Endodermal cell (in vitro differentiated cells): ENCODE measurements at regions not wholly inside any gene's neighbourhood (a gene's known extent, or its start where the extent isn't known, plus 50 kb on each side); places are given as distances from the start of the nearest gene placed in this dataset.

Source experiments
- DNase-seq: peaks from one replicate; pipeline ENCODE4 v3.0.0-alpha.2; 2017
- H3K27ac ChIP-seq: 2 replicates; pipeline ENCODE4 v1.5.1; 2013; ENCODE audit warnings: mild to moderate bottlenecking, low read depth, low read length, moderate library complexity
- H3K27me3 ChIP-seq: 2 replicates; pipeline ENCODE4 v1.6.1; 2013; ENCODE audit warnings: mild to moderate bottlenecking, low read length, moderate library complexity; ENCODE audit not compliant: insufficient read depth, control insufficient read depth, poor library complexity, severe bottlenecking
- H3K36me3 ChIP-seq: 2 replicates; pipeline ENCODE4 v1.7.0; 2013; ENCODE audit warnings: mild to moderate bottlenecking, low read length, moderate library complexity; ENCODE audit not compliant: control insufficient read depth, insufficient read depth
- H3K4me1 ChIP-seq: one replicate; pipeline ENCODE4 v1.7.0; 2013; ENCODE audit warnings: low read length; ENCODE audit not compliant: control insufficient read depth, insufficient read depth
- H3K4me3 ChIP-seq: 2 replicates; pipeline ENCODE4 v1.5.1; 2013; ENCODE audit warnings: mild to moderate bottlenecking, low read length, moderate library complexity
- H3K9ac ChIP-seq: 2 replicates; pipeline ENCODE4 v1.6.1; 2013; ENCODE audit warnings: mild to moderate bottlenecking, low read length, moderate library complexity; ENCODE audit not compliant: poor library complexity, severe bottlenecking; ENCODE audit errors: extremely low read depth
- H3K9me3 ChIP-seq: 2 replicates; pipeline ENCODE4 v1.6.1; 2013; ENCODE audit warnings: mild to moderate bottlenecking, low read length, moderate library complexity; ENCODE audit not compliant: control insufficient read depth
- H3K27ac Mint-ChIP-seq: 2 replicates; pipeline ENCODE4 v1.8.0; 2020; ENCODE audit warnings: mixed read lengths
- H3K27me3 Mint-ChIP-seq: 2 replicates; pipeline ENCODE4 v1.8.0; 2021; ENCODE audit warnings: mild to moderate bottlenecking, mixed read lengths; ENCODE audit not compliant: insufficient read depth
- H3K36me3 Mint-ChIP-seq: 2 replicates; pipeline ENCODE4 v1.8.0; 2020; ENCODE audit warnings: low read depth, mixed read lengths
- H3K4me1 Mint-ChIP-seq: 2 replicates; pipeline ENCODE4 v1.8.0; 2020; ENCODE audit warnings: mixed read lengths
- H3K4me3 Mint-ChIP-seq: 2 replicates; pipeline ENCODE4 v1.8.0; 2020; ENCODE audit warnings: mild to moderate bottlenecking, moderate library complexity, mixed read lengths
- H3K9me3 Mint-ChIP-seq: 2 replicates; pipeline ENCODE4 v1.8.0; 2020; ENCODE audit warnings: mild to moderate bottlenecking, mixed read lengths
- WGBS, 2 experiments: methylation state at CpG; one replicate each; pipeline versions ENCODE4 v1.1.5 to v1.1.7; 2013; ENCODE audit warnings: missing lambda C conversion rate in 2 of 2, mixed read lengths in 1 of 2; ENCODE audit not compliant: insufficient coverage in 1 of 2, insufficient read length in 1 of 2; 5-methylcytosine and 5-hydroxymethylcytosine counted together
- TF ChIP-seq, protein P1 (sequence below): fragments of 200-600 bp; sonication (generic); conservative IDR thresholded peaks from 2 replicates; pipeline ENCODE4 v1.5.0; 2021; ENCODE audit warnings: antibody characterized with exemption, mild to moderate bottlenecking

GRCh38 chr2:160940699-160941098 lies 219.5 kb upstream of the TANK start:
- Histone ChIP-seq H3K4me3 (no peak overlapping the region), H3K4me1 (no peaks in the 10 kb centered on the region), H3K27ac (no peak overlapping the region), H3K27me3 (no peaks in the 10 kb centered on the region), H3K36me3 (no peaks in the 10 kb centered on the region), H3K9ac (no peak overlapping the region), H3K9me3 (no peaks in the 10 kb centered on the region)
- Mint-ChIP-seq H3K27ac (no peak overlapping the region), H3K4me3 (no peak overlapping the region), H3K9me3 (no peaks in the 10 kb centered on the region), H3K36me3 (no peaks in the 10 kb centered on the region), H3K27me3 (no peaks in the 10 kb centered on the region), H3K4me1 (peaks cover 2% of the 10 kb centered on the region)
- 90% methylated on average over 2 of the region's 2 CpGs; no CpG with 5 or more reads in 1 of the 2 experiments for WGBS, 2 experiments
- DNase-seq: no peak
- TF ChIP-seq, protein P1, sequence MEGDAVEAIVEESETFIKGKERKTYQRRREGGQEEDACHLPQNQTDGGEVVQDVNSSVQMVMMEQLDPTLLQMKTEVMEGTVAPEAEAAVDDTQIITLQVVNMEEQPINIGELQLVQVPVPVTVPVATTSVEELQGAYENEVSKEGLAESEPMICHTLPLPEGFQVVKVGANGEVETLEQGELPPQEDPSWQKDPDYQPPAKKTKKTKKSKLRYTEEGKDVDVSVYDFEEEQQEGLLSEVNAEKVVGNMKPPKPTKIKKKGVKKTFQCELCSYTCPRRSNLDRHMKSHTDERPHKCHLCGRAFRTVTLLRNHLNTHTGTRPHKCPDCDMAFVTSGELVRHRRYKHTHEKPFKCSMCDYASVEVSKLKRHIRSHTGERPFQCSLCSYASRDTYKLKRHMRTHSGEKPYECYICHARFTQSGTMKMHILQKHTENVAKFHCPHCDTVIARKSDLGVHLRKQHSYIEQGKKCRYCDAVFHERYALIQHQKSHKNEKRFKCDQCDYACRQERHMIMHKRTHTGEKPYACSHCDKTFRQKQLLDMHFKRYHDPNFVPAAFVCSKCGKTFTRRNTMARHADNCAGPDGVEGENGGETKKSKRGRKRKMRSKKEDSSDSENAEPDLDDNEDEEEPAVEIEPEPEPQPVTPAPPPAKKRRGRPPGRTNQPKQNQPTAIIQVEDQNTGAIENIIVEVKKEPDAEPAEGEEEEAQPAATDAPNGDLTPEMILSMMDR: no peak

- no peaks in the 10 kb centered on the region for H3K4me1 ChIP-seq
- no peaks in the 10 kb centered on the region for H3K36me3 ChIP-seq
- H3K4me1 Mint-ChIP-seq: no peaks in the 10 kb centered on the region
- no peak for DNase-seq
- H3K9me3 ChIP-seq: no peaks in the 10 kb centered on the region
- no peak overlapping the region for H3K27ac Mint-ChIP-seq
- no peak overlapping the region for H3K27ac ChIP-seq
- H3K4me3 Mint-ChIP-seq: no peak overlapping the region
- H3K4me3 ChIP-seq: no peak overlapping the region
- H3K36me3 Mint-ChIP-seq: no peaks in the 10 kb centered on the region
- 84 to 100% methylated on average over 1 of the region's 1 CpG for WGBS, 2 experiments
- H3K9ac ChIP-seq: no peak overlapping the region
- no peaks in the 10 kb centered on the region for H3K27me3 Mint-ChIP-seq
- TF ChIP-seq, protein P1: no peak
- no peaks in the 10 kb centered on the region for H3K9me3 Mint-ChIP-seq
- H3K27me3 ChIP-seq: no peaks in the 10 kb centered on the region
Measured at GRCh38 chr2:160941290-160941846, 218.9 kb upstream of the TANK start.

DNA sequence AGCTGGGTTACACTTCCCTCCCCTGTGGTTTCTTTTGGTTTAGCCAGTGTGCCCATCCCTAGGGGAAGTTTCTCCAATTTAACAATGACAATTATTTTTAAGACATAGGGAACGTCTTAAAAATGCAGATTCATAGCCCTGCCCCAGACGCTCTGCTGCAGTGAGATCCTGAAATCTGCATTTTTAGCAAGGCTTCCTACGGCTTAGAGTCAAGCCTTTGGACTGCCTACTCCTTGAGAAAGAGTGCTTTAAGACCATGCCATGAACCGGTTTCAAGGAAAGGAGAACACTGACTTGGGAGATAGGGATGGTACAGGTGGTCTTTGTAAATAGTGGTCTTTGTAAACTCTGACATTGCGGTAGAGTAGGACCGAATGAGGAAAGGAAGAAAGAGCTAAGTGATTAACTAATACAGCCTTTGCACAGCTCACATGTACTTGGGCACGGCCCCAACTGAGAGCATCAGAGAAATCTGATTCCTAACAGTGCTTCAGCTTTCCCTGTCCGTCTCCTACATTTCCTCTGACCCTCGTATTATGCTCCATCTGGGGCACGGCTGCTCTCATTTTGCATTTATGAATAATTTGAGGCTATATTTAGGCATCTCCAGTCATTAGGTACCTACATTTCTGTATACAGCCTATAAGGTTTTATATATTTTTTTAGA lies 217.6 kb upstream of the TANK start:
- Histone ChIP-seq H3K27me3 (no peaks in the 10 kb centered on the region), H3K27ac (no peak overlapping the region), H3K9me3 (no peaks in the 10 kb centered on the region), H3K36me3 (no peaks in the 10 kb centered on the region), H3K9ac (no peak overlapping the region), H3K4me1 (no peaks in the 10 kb centered on the region), H3K4me3 (no peak overlapping the region)
- TF ChIP-seq, protein P1: no peak
- no peaks in the 10 kb centered on the region for H3K4me1 Mint-ChIP-seq
- H3K36me3 Mint-ChIP-seq: no peaks in the 10 kb centered on the region
- no peaks in the 10 kb centered on the region for H3K27me3 Mint-ChIP-seq
- DNase-seq: no peak
- H3K9me3 Mint-ChIP-seq: no peaks in the 10 kb centered on the region
- H3K4me3 Mint-ChIP-seq: no peak overlapping the region
- H3K27ac Mint-ChIP-seq: no peak overlapping the region
- 76 to 77% methylated on average over 9 to 10 of the region's 10 CpGs for WGBS, 2 experiments
